Tibial nerve (tissue), 4 donors: ENCODE measurements at regions not wholly inside any gene's neighbourhood (a gene's known extent, or its start where the extent isn't known, plus 50 kb on each side); places are given as distances from the start of the nearest gene placed in this dataset.
"Not testable (repeated sequence)": the region's sequence is repeated elsewhere in the genome, so short reads cannot be mapped to it uniquely, and the experiment has no call there.

Experiments used
- CTCF ChIP-seq, 5 experiments: fragments of 200-600 bp in 3 of 5; fragments of 450-650 bp in 2 of 5; sonication (generic) in 3 of 5; IDR thresholded peaks; one replicate each; pipeline ENCODE4 v1.5.1; 2016 to 2019; ENCODE audit warnings: antibody characterized with exemption in 5 of 5, mild to moderate bottlenecking in 3 of 5, moderate library complexity in 2 of 5
- EP300 ChIP-seq, 2 donors: sonication (generic); formaldehyde crosslinking; IDR thresholded peaks; one replicate each; pipeline ENCODE4 v1.6.1; 2017; ENCODE audit warnings: antibody characterized with exemption in 2 of 2, mild to moderate bottlenecking in 1 of 2
- POLR2A ChIP-seq, 2 donors: fragments of 450-650 bp; IDR thresholded peaks; one replicate each; pipeline ENCODE4 v1.6.1; 2017; ENCODE audit warnings: antibody characterized with exemption in 2 of 2, mild to moderate bottlenecking in 2 of 2, moderate library complexity in 2 of 2

GRCh38 chr12:126049501-126049900 is 984.3 kb downstream of the AACS start:
- not testable (repeated sequence) for TF ChIP-seq CTCF, POLR2A, EP300 (IDR thresholded peaks at IDR 0.05)
